Islet of Langerhans (tissue), 1 donor: ENCODE measurements at regions not wholly inside any gene's neighbourhood (a gene's known extent, or its start where the extent isn't known, plus 50 kb on each side); places are given as distances from the start of the nearest gene placed in this dataset.

ENCODE experiments used
- FAIRE-seq: peaks from one replicate; lab custom pipeline; 2011; peaks lifted over from hg19 to GRCh38; lab: Jason Lieb, UNC

DNA sequence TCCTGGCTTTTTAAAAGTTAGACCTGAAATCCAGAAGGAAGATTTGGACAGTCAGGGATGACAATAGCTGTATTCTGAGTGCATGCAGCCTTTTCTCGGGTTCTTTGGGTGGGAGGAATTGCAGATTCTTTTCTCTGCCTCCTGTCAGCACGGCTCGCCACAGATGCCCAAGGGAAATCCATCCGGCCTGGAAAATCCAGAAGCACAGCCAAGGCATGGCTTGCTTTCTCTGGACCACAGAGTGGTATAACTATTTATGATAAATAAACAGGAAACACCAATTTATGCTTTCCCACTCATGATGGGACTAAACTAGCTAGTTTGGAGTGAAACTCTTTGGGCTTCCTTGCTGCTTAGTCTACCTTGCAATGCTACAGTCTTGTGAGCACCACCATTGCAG lies 59.1 kb downstream of the C9orf152 start:
- FAIRE-seq: no peak
